ENCODE measurements at regions not wholly inside any gene's neighbourhood (a gene's known extent, or its start where the extent isn't known, plus 50 kb on each side); places are given as distances from the start of the nearest gene placed in this dataset.

- TF ChIP-seq, protein P1, sequence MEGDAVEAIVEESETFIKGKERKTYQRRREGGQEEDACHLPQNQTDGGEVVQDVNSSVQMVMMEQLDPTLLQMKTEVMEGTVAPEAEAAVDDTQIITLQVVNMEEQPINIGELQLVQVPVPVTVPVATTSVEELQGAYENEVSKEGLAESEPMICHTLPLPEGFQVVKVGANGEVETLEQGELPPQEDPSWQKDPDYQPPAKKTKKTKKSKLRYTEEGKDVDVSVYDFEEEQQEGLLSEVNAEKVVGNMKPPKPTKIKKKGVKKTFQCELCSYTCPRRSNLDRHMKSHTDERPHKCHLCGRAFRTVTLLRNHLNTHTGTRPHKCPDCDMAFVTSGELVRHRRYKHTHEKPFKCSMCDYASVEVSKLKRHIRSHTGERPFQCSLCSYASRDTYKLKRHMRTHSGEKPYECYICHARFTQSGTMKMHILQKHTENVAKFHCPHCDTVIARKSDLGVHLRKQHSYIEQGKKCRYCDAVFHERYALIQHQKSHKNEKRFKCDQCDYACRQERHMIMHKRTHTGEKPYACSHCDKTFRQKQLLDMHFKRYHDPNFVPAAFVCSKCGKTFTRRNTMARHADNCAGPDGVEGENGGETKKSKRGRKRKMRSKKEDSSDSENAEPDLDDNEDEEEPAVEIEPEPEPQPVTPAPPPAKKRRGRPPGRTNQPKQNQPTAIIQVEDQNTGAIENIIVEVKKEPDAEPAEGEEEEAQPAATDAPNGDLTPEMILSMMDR (IDR thresholded peaks at IDR 0.05): no peak
- TF ChIP-seq POLR2A (IDR thresholded peaks at IDR 0.05) (no peak), POLR2AphosphoS5 (IDR thresholded peaks at IDR 0.05) (no peak)
These were observed 204.2 kb downstream of the CYLD start for GRCh38 chr16:50946098-50946497.
